Stromal cell of bone marrow (primary cell): ENCODE measurements at regions not wholly inside any gene's neighbourhood (a gene's known extent, or its start where the extent isn't known, plus 50 kb on each side); places are given as distances from the start of the nearest gene placed in this dataset.
A peak's percentile ranks its signal among the peaks of the same experiment; 100 is the strongest.

Experiments
- DNase-seq: peaks from one replicate; pipeline ENCODE4 v3.0.0-alpha.2; 2012; ENCODE audit warnings: low read depth

DNA sequence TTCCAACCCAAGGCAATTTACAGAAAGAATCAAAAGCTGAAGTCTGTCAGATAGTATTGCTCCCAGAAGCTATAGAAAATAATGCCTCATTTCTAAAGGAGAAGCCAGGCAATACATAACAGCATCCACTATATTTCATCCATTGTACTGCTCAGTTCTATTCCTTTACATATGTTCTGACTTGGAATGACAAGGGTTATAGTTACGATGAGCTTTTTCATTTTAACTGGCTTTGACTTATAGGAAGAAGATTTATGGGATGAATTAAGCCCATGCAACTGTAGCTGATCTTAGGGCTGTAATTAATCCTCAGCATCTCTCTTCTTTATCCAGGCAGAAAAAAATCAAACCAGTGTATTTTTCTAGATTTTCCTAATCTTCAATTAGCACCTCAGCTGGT, 676.3 kb upstream of the CCDC54 start:
- no peak for DNase-seq

DNA sequence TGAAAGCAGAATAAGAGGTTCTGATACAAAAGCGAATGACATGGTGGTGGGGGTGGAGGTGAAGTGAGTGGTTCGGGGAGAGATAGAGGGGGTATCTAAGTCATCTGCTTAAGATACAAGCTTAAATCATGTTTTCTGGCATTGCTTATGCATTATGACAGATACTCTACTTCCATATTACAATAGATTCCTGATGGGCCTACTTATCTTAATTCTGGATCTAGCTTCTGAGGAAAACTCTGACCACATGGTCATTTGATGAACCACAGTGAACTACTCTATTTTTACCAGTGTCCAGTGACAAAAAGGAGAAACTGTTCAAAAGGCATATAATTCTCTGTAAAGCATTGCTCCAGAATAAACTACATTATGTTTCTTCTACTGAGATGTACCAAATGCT, 673.7 kb upstream of the CCDC54 start:
- DNase-seq = no peak

DNA sequence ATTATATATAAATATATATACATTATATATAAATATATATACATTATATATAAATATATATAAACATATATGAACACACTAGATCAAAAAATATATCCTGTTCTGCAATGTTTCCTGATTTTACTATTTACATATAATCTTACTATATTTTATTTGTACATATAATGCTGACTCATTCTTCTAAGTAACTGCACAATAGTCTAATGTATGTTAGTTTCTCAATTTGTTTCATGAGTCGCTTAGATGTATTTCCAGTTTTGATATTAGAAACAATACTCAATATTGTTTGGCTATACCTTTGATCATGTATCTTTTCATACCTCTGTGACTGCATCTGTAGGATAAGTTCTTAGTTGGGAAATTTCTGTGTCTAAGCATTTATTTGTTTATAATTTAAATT, 669.9 kb upstream of the CCDC54 start:
- DNase-seq = no peak

DNA sequence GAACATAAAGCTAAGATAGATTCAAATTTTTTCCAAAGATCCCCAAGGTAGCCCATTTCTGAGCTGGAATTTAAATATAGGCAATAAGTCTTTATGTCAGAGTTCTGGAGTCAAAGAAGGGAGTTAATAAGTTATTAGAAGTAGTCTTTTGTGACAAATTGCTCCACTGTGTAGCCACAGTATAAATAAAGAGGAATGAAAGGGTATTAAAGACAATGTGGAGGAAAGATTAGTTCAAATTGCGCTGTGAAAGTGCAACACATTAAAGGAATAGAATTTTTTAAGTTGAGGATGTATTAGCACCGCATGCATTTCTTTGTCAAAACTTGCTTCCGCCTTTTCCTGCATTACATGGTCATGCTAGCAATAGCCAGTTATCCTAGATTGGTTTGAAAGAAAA, 666.6 kb upstream of the CCDC54 start:
- DNase-seq = no peak

DNA sequence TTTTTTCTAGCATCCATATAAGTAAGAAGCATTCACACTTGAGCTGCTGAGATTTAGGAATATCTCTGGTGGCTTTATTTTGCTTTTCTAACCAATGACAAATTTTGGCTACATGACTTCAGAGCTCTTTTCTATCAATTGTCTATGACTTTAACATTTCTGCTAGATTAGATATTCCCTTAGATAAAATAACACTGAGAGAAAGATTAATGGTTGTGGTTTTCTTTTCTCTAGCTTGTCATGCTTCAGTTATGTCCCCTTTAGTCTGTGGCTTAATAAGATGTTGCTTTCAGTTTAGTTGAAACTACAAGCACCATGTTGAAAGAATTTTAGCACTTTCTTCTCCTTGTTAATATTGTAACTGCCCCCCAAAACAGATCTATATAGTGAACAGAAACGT, 665.6 kb upstream of the CCDC54 start:
- DNase-seq = peak; percentile 37

DNA sequence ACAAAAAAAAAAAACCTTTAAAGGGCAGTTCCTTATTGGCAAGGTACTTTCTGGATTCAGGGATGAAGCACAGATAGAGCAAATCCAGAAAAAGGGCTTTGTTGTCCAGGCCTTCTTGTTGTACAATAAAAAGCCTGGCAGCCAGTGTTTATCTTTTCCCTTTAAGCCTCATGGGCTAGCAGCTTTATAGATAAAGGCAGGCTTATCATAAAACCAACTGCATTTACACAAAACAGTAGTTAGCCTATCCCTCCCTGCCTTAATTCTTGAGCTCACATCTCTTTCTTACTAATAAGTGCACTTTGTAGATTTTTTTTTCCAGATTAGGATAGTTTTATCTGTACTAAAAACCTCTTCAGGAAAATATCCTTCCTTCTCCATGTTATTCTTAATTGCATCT, 662.8 kb upstream of the CCDC54 start:
- DNase-seq = no peak

DNA sequence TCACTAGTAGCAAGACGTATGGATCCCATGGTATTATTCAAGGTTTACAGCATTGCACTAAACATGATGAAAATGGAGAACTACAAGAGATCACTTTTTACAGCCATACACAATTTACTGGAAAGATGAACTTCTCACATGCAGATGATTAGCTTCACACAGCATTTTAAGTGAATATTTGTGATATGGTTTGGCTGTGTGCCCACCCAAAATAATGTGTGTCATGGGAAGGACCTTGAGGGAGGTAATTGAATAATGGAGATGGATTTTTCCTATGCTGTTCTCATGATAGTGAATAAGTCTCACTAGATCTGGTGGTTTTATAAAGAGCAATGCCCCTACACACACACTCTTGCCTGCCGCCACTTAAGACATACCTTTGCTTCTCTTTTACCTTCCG, 662.0 kb upstream of the CCDC54 start:
- no peak for DNase-seq

DNA sequence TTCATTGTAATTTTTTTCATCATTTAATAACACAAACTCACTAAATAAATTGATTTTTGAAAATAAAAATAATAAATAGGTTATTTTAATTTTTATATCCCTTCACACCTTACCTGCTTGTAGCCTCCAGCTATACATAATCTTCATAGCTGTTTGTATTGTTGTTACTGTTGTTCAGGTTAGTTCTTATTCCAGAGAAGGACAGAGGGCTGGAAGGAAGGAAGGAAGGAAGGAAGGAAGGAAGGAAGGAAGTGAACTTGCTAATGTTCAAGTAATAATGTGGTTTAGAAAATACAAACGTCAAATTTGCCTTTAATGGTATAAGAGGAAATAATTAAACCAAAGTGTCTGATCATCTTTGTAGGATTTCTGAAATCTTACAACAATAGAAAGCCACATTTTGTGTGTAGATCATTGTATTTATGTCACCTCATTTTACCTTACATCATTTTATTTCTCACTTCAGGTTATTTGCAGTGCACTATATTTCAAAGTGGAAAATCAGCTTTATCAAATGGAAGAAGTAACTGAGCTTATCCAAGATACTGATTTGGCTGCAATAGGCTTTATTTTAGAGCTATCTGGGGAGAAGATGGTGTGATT, 660.0 kb upstream of the CCDC54 start:
- no peak for DNase-seq

DNA sequence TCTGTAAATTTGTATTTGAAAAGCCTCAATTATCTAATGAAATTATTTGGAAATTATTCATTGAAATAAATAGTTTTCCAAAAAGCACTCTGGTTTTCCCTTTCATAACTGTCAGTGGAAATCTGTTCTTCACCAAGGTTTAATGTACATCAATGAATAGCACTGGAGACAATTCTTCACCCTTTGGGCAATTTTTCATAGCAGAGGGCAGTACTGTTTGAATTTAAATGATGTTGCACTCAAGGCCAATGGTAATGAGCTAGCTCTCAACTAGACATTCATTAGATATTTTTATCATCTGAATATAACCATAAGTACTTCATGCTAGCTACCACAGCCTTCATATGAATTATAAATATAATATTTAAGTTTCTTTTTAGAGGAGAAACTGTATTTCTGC, 658.2 kb upstream of the CCDC54 start:
- no peak for DNase-seq

DNA sequence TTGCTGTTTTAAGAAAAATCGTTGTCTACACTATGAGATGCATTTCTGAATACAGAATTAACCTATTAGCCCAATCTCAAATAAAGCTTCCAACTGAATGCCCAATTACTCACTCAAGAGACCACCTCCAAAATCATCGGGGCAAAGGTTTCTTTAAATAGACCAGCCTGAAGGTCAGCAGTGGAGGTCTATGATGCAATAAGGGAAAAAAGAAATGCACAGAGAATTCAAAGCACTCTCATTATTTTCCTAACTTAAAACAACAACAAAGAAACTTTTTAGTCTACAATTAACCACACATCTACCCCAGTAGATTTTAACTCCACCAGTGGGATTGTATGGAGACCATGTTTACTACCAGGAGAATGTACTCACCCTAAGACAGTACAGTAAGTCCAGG, 657.7 kb upstream of the CCDC54 start:
- no peak for DNase-seq

DNA sequence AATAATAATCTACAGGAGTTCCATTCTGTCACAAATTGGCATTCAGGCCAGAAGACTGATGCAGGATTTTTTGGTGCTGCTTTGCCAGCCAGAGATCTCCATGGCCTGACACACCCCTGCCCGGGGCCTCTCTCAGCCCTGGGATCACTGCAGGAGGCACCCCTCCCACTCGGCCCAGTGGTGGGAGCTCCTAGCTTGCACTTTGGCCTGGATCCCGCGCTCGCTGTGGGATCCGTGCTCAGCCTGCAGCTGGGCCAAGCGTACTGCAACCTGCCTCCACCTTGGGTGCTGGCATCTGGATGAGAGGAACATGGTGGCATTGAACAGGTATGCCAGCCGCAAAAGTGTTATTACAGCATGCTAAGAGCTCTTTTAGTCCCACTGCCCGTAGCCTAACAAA, 656.7 kb upstream of the CCDC54 start:
- no peak for DNase-seq

DNA sequence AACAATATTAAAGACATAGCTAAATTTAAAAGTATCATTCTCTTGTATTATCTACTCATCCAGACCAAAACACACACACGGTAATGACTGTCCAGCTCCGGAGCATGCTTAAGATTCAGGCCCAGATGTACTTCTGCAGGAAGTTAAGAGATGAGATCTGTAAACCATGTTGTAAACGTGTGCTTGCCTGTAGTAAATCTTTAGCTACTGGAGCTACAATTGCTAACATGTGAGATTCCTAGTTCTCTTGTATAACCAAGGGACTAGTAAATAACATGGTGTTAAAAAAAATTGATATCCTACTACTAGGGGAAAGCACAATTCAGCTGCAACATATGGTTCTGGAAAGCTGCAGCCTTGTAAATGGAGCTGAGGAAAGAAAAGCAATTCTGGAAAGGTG, 651.7 kb upstream of the CCDC54 start:
- DNase-seq = no peak

DNA sequence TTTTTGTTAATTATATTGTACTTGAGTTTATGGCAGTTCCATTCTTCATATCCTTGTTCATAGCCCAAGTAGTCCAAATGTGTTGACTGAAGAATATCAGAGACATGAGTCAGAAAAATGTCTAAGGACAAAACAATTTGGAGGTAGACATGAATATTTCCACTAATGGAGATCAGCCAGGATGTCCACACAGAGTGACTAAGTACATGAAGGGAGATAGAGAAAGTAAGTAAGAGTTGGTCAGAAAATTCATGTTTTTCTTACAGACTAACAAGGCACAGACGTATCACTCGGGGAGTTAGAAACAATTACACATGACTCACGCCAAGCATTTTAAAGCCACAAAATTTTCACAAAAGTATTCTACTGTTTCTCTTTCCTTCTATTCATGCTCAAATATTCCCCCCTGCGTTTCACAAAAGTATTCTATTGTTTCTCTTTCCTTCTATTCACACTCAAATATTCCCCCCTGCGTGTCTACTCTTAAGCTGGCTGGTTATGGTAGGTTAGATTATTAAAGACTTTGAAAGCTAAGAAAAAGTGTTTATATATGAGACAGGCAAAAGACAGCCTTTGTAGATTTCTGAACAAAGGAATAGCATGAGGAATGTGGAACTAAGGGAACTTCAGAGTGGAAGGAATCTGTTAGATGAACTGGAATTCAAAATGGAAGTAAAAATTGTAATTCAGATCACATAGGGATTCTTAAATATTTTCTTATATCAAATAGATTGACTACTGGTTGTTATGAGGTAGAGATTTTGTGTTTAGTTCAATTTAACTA, 648.7 kb upstream of the CCDC54 start:
- peak; percentile 95 for DNase-seq

DNA sequence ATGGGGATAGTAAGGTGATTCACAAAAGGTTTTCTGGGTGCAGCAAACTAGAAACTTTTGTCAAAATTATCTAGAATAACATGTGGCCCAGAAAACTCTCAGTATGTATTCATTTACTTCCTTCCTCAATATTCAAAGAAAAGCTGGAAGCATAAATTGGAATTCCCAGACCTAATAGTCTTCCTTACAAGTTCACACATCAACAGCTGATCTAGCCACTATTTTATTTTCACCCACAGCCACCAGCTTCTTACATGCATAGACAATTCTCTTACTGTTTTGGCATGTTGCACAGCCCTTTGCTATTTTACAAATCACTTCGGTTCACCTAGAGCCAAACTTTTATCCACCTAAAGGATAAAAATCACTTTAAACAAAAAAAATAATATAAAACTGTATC, 647.8 kb upstream of the CCDC54 start:
- DNase-seq = no peak

DNA sequence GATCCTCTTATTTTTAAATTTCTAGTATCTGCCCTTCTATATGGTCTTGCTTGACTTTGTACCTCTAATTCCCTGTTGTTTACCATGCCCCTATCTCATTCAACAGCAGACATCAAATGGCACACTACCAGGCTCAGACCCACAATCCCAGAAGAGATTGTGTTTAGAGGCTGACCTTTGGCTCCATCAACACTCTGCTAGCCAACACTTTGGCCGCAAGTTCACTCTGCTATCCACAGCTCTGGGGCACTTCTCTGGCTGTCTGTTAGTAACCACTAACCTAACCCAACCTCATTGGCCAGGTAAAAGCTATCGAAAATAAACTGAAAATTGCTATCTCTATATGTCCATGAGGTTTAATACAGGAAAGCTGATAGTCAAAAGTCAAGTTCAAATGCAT, 646.0 kb upstream of the CCDC54 start:
- DNase-seq = no peak

DNA sequence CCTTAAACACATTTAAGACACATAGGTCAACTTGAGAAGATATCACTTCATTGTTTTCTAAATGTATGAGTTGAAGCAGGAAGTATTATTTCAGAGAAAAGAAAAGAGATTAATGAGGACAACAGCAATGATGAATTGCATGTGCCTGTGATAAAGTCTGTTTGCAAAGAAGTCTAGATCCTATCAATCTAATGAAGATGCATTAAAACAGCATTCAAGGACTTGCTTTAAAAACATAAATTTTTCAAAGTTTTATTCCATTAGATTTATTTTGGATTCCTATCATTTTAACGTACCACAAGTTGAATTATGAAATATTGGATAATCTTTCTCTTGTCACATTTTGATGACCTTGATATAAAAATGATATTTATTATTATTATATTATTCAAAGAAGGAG, 642.5 kb upstream of the CCDC54 start:
- DNase-seq = no peak

DNA sequence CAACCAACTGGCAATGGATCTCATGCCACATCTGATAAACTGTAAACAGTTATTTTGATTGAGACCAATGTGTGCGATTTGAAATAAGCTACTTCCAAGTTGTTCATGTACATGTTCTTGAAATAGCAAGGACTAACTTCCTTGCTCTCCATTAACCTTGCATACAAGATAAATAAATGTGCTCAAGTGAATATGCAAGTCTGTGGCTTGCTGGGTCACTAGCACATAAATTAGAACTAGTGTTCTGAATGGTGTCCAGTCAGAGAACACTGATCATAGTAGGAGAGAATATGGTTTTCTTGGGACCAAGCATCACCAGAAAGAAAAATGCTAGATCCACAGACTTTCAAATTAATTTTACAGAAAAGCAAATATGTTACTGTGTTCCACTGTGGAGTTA, 640.0 kb upstream of the CCDC54 start:
- no peak for DNase-seq

DNA sequence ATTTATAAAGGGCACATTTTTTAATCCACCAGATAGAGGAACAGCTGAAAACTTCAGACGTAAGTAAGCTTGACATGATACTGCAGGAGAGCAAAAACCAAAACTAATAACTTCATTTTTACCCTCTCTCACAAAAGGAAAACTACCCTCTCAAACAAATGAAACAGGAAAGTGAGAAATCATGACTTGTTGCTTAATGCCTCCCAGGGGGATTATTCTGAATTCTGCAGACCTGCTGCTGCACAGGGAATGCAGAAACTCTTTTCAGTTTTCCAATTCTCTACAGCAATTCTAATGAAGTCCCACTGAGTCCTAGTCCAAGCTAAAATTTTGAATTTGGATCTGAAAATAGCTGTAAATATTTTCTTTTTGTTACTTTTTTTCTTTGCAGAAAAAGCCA, 637.1 kb upstream of the CCDC54 start:
- DNase-seq = peak; percentile 55

DNA sequence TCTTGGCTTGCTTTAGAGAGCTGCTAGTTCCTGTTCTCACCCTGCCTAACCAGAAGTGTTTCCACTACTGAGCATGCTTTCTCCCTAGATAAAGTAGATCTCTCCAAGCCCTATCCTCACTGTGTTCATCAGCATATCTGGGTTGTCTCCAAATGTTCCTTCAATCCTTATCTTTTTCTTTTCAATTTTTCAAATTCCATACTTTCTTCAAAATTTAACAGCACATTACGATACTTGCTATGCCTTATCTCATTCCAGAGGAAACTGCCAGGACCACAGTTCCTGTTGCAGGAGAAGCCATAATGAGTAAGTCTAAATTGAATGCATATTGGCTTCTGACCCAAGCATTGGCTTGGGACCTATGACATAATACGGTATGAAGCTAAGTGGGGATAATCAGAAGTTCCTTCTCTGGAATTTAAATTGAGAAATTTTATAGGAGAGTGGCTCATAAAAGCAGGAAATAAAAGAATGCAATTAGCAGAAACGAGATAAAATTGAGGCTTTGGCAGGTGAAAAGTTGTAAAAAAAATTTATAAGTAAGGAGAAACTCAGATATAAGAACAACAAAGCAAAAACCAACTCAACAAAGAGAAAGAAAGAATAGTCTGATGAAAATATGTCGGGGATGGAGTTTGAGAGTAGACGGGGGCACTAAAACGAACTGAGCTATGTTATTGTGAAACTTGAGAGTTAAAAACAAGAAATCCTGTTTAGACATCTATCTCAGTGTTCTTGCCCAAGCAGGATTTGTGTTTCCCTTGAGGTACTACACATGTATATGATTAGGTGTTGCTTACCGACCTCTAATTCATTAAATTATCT, 631.7 kb upstream of the CCDC54 start:
- DNase-seq = peak; percentile 67

DNA sequence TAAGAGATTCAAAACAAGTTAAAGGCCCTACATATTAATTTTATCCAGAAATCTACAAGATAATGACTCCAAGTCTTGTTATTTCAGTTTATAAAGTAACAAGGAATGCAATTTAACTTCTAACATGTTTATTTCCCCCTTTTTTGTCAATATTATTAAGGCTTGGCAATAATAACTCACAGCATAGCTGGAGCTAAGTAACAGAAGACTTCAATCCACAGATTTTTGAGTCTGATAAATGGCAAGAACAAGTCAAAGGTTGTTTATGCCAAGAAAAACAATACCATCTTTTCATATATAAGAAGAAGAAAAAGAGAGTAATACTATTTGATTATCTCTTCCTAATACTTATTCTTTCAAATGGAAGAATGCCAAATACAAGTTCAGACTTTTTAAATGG, 631.0 kb upstream of the CCDC54 start:
- no peak for DNase-seq

DNA sequence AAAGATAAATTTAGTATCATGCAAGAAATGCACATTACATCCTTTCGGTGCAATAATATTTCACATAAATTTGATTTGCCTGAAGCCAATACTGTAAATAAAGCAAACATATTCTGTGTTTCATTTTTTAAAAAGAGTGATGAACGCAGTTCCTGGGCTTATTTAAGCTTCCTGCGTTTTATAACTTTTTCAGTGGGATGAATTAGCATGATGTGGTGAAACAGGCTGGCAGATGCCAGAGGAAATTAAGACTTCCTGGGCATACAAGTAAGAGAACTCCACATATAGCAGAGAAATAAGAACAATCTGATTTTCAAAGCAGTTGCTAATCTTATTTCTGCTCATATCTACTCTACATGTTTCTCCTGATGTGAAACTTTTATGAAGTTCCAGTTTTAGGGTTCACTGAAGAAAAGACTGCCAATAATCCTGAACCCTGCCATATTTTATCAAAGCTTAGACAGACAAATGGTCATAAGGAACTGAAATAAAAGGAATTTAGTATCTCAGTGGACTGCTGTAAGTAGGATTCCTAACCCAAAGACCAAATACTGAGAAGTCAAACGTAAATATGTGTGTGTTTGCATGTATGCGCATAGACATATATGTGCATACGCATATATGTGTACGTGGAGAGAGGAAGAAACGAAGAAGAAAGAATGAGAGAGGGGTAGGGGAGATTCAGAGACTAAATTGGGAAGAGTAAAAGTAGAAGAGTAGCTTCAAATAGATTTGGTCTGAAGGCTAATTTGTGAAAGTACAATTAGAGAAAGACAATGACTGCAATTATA, 628.6 kb upstream of the CCDC54 start:
- DNase-seq = no peak

DNA sequence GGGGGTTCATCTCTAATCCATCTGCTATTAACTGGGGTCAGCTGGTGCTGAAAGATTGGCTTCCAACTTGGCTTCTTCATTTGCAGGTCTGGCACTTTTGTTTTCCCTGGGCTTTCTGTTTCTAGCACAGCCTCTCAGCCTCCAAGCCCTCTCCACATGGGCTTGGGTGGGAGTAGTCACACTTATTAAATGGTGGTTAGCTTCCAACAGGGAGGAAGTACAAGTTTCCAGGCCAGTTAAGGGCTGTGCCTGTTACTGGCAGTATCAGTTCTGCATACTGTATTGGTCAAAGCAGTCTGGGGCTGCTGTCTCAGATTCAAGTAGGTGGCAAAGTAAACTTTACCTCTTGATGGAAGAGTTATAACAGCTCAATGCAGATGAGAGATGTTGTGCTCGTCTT, 627.1 kb upstream of the CCDC54 start:
- no peak for DNase-seq
